ENCODE measurements at regions not wholly inside any gene's neighbourhood (a gene's known extent, or its start where the extent isn't known, plus 50 kb on each side); places are given as distances from the start of the nearest gene placed in this dataset.

DNA sequence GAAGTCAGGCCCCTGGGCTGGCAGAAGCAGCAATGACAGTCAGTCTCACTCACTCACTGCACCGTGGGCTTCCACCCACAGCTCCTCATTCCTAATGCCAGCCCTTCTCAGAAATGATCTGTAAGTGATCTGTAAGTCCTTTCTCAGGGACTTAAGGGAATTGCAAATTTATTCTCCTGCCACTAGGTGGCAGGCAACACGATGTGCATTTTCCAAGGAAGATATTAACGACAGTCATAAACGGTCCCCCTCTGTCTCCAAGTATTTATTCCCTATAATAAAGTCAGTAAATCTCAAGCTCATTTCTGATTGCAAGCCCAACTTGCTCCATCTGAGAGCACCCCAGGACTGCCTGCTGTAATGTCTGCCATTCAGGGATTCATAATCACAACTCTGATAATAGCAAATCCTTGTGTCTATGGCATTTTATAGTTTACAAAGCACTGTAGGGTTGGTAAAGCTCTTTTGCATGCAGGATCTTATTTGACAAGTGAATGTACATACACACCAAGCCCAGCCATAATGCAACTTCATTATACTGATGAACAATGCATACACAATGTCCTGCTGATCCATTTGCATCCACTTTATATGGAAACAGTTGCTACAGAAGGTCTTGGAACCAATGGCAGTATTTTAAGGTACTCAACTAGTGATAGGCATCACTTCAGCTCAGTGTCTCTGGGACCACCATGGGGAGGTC is 380.5 kb upstream of the CAMK1G start:
- TF ChIP-seq, protein P1, sequence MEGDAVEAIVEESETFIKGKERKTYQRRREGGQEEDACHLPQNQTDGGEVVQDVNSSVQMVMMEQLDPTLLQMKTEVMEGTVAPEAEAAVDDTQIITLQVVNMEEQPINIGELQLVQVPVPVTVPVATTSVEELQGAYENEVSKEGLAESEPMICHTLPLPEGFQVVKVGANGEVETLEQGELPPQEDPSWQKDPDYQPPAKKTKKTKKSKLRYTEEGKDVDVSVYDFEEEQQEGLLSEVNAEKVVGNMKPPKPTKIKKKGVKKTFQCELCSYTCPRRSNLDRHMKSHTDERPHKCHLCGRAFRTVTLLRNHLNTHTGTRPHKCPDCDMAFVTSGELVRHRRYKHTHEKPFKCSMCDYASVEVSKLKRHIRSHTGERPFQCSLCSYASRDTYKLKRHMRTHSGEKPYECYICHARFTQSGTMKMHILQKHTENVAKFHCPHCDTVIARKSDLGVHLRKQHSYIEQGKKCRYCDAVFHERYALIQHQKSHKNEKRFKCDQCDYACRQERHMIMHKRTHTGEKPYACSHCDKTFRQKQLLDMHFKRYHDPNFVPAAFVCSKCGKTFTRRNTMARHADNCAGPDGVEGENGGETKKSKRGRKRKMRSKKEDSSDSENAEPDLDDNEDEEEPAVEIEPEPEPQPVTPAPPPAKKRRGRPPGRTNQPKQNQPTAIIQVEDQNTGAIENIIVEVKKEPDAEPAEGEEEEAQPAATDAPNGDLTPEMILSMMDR (IDR thresholded peaks at IDR 0.05; ENCODE audit: insufficient read depth, low read depth, low read length), result peak; percentile 79
- no peak for TF ChIP-seq EZH2 (IDR thresholded peaks at IDR 0.05; ENCODE audit: insufficient read depth, low read length)
